ENCODE measurements at regions not wholly inside any gene's neighbourhood (a gene's known extent, or its start where the extent isn't known, plus 50 kb on each side); places are given as distances from the start of the nearest gene placed in this dataset.

- no peak for TF ChIP-seq CTCF (IDR thresholded peaks at IDR 0.05; ENCODE audit: insufficient read depth, low read length)
- H3K4me3 ChIP-seq (ENCODE audit: low read depth, low read length) = no peak overlapping the region
- no peak for DNase-seq (ENCODE audit: low read depth)
Observed at GRCh38 chr2:83613178-83613577, 845.9 kb downstream of the SUCLG1 start.

DNA sequence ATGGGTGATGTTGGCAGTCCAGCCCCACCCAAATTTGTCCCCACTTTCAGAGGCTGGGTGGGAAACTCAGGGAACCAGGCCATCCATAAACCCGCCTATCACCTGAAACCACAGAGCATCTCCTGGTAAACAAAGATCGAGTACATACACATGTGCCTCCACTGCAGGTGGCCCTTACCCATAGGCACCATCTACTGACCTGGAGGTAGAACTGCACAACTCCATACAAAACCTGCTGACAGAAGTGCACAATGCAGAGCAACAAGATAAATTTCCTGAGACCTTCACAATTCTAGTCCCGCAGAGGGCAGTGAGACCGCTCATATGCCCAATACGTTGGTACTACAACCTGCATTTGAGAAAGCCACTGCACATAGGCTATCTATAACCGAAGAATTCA, 856.3 kb downstream of the SUCLG1 start:
- H3K4me3 ChIP-seq (ENCODE audit: low read depth, low read length) = no peak overlapping the region
- no peak for DNase-seq (ENCODE audit: low read depth)
- TF ChIP-seq CTCF (IDR thresholded peaks at IDR 0.05; ENCODE audit: insufficient read depth, low read length) = no peak

GRCh38 chr2:83596592-83597282, 862.3 kb downstream of the SUCLG1 start:
- no peak for DNase-seq (ENCODE audit: low read depth)
- TF ChIP-seq CTCF (IDR thresholded peaks at IDR 0.05; ENCODE audit: insufficient read depth, low read length) = no peak
- H3K4me3 ChIP-seq (ENCODE audit: low read depth, low read length) = no peak overlapping the region

- no peak for TF ChIP-seq CTCF (IDR thresholded peaks at IDR 0.05; ENCODE audit: insufficient read depth, low read length)
- DNase-seq (ENCODE audit: low read depth) = no peak
- no peak overlapping the region for H3K4me3 ChIP-seq (ENCODE audit: low read depth, low read length)
Observed at GRCh38 chr2:83595926-83596325, 863.2 kb downstream of the SUCLG1 start.

DNA sequence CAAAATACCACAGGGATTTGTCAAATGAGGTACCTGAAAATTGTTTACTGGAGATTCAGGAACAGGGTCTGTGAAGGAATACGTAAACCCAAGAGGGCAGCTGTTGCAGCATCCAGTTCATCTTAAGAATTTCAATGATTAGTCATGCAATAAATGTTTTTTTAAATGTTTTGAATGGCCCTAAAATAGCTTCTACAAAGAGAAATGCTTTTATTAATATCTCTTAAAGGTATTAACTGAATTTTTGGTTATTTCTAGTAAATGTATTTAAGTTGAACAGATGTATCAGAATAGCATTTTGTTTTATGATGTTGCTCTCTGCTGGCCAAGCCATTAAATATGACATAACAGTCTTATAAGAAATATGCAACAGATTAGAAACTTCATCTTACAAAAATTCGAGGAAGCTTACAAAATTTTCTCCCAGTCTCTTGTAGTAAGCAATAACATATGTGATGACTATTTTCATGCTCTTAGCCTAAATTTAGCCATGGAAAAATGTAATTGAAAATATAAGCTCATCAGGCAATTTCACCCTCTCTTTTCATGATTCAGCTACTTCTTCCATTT, 863.9 kb downstream of the SUCLG1 start:
- TF ChIP-seq CTCF (IDR thresholded peaks at IDR 0.05; ENCODE audit: insufficient read depth, low read length) = no peak
- H3K4me3 ChIP-seq (ENCODE audit: low read depth, low read length) = no peak overlapping the region
- peak; percentile 20 for DNase-seq (ENCODE audit: low read depth)

- H3K4me3 ChIP-seq (ENCODE audit: low read depth, low read length) = no peak overlapping the region
- TF ChIP-seq CTCF (IDR thresholded peaks at IDR 0.05; ENCODE audit: insufficient read depth, low read length) = no peak
- no peak for DNase-seq (ENCODE audit: low read depth)
Observed at GRCh38 chr2:83594241-83595120, 864.6 kb downstream of the SUCLG1 start.

Measured in fibroblast of the aortic adventitia (primary cell).